ENCODE measurements at regions not wholly inside any gene's neighbourhood (a gene's known extent, or its start where the extent isn't known, plus 50 kb on each side); places are given as distances from the start of the nearest gene placed in this dataset.
"Not testable (repeated sequence)": the region's sequence is repeated elsewhere in the genome, so short reads cannot be mapped to it uniquely, and the experiment has no call there.

DNA sequence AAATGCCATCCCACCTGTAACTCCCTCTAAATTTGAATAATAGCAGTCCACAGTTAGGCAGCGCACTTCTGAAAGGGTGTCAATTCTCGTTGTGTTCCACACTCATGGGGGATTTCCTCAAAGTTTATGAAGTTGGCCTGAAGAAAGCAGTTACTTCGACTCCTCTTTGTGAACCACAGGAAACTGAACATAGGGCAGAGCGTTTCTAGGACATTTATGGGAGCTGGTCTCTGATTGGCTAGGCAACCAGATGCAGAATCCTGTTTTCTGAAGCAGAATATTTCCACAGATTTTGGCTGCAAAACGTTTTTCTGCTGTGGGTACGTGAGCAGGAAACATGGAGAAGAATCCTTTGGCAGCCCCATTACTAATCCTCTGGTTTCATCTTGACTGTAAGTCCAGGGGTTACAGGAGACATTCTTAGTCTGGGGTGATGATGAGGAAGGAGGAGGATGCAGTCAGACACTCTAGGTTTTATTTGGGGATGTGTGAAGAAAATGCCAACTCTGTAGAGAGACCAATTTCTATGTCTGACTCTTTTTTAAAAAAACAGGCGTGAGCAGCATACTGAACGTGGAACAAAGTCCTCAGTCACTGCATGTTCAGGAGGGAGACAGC lies 431.5 kb upstream of the OR4E1 start:
- no peaks in the 10 kb centered on the region for H3K9me3 ChIP-seq (ENCODE audit: control insufficient read depth, low read depth, low read length)
- no peak overlapping the region for H3K9ac ChIP-seq (ENCODE audit: low read length)
- no peak overlapping the region for H3K4me3 ChIP-seq (ENCODE audit: low read length)
- no peak overlapping the region for H3K27ac ChIP-seq (ENCODE audit: low read length)
- no peaks in the 10 kb centered on the region for H3K4me1 ChIP-seq (ENCODE audit: control insufficient read depth, low read depth, low read length)
- peaks cover under 1% of the 10 kb centered on the region for H3K27me3 ChIP-seq (ENCODE audit: control insufficient read depth, insufficient read depth, low read length)
- no peaks in the 10 kb centered on the region for H3K36me3 ChIP-seq (ENCODE audit: control insufficient read depth, low read depth, low read length)

GRCh38 chr14:22100764-22101120 lies 427.1 kb upstream of the OR4E1 start:
- not testable (repeated sequence) for H3K4me3 ChIP-seq (ENCODE audit: low read length); H3K9me3 ChIP-seq (ENCODE audit: control insufficient read depth, low read depth, low read length); H3K27me3 ChIP-seq (ENCODE audit: control insufficient read depth, insufficient read depth, low read length); H3K27ac ChIP-seq (ENCODE audit: low read length); H3K36me3 ChIP-seq (ENCODE audit: control insufficient read depth, low read depth, low read length); H3K9ac ChIP-seq (ENCODE audit: low read length); H3K4me1 ChIP-seq (ENCODE audit: control insufficient read depth, low read depth, low read length)

- H3K27me3 ChIP-seq (ENCODE audit: control insufficient read depth, insufficient read depth, low read length), result peaks cover 5% of the 10 kb centered on the region
- H3K9ac ChIP-seq (ENCODE audit: low read length), result no peak overlapping the region
- H3K9me3 ChIP-seq (ENCODE audit: control insufficient read depth, low read depth, low read length), result no peaks in the 10 kb centered on the region
- no peak overlapping the region for H3K27ac ChIP-seq (ENCODE audit: low read length)
- no peak overlapping the region for H3K4me3 ChIP-seq (ENCODE audit: low read length)
- no peaks in the 10 kb centered on the region for H3K4me1 ChIP-seq (ENCODE audit: control insufficient read depth, low read depth, low read length)
- H3K36me3 ChIP-seq (ENCODE audit: control insufficient read depth, low read depth, low read length), result no peaks in the 10 kb centered on the region
These were observed 426.5 kb upstream of the OR4E1 start for GRCh38 chr14:22099942-22100763.

- Histone ChIP-seq H3K27me3 (ENCODE audit: control insufficient read depth, insufficient read depth, low read length) (peaks cover 5% of the 10 kb centered on the region), H3K4me3 (ENCODE audit: low read length) (no peak overlapping the region), H3K9me3 (ENCODE audit: control insufficient read depth, low read depth, low read length) (no peaks in the 10 kb centered on the region), H3K27ac (ENCODE audit: low read length) (no peak overlapping the region), H3K9ac (ENCODE audit: low read length) (no peak overlapping the region), H3K4me1 (ENCODE audit: control insufficient read depth, low read depth, low read length) (no peaks in the 10 kb centered on the region), H3K36me3 (ENCODE audit: control insufficient read depth, low read depth, low read length) (no peaks in the 10 kb centered on the region)
These were observed 424.8 kb upstream of the OR4E1 start for GRCh38 chr14:22098435-22098834.

DNA sequence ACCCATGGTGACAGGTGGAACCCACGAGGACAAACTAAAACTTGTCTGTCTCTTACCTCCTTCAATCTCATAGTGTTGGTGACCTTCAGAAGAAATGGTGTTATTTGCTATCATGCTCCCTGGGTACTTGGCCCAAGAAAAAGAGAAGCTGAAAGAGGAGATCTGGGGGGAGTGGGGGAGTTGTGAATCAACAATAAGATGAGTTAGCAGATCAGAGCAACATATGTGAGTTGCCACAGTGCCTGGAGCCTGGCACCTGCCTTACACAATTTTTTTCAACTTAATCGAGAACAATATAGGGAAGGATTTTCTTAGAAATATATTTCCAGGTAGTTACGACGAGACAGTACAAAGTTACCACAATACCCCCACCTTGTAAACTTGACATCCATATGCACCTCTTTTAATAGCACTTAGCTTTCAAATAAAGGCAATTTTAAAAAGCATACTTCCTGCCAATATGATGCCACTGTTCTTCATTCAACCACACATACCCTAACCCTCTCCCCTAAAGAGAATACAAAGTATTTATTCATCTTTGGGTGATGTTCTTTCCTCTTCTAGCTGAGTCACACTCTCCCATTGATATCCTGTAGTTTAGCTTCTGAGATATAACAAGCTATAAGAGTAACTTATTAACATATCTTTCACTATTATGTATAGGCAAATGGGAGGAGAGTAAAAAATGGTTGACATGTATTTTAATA lies 424.1 kb upstream of the OR4E1 start:
- peaks cover 5% of the 10 kb centered on the region for H3K27me3 ChIP-seq (ENCODE audit: control insufficient read depth, insufficient read depth, low read length)
- no peak overlapping the region for H3K4me3 ChIP-seq (ENCODE audit: low read length)
- H3K9ac ChIP-seq (ENCODE audit: low read length), result no peak overlapping the region
- no peaks in the 10 kb centered on the region for H3K36me3 ChIP-seq (ENCODE audit: control insufficient read depth, low read depth, low read length)
- H3K27ac ChIP-seq (ENCODE audit: low read length), result no peak overlapping the region
- H3K4me1 ChIP-seq (ENCODE audit: control insufficient read depth, low read depth, low read length), result no peaks in the 10 kb centered on the region
- no peaks in the 10 kb centered on the region for H3K9me3 ChIP-seq (ENCODE audit: control insufficient read depth, low read depth, low read length)

GRCh38 chr14:22097072-22097471 lies 423.5 kb upstream of the OR4E1 start:
- Histone ChIP-seq H3K9me3 (ENCODE audit: control insufficient read depth, low read depth, low read length) (no peaks in the 10 kb centered on the region), H3K36me3 (ENCODE audit: control insufficient read depth, low read depth, low read length) (no peaks in the 10 kb centered on the region), H3K27me3 (ENCODE audit: control insufficient read depth, insufficient read depth, low read length) (peaks cover 5% of the 10 kb centered on the region), H3K4me3 (ENCODE audit: low read length) (no peak overlapping the region), H3K9ac (ENCODE audit: low read length) (no peak overlapping the region), H3K27ac (ENCODE audit: low read length) (no peak overlapping the region), H3K4me1 (ENCODE audit: control insufficient read depth, low read depth, low read length) (no peaks in the 10 kb centered on the region)

GRCh38 chr14:22096514-22096895 lies 422.9 kb upstream of the OR4E1 start:
- peaks cover 5% of the 10 kb centered on the region for H3K27me3 ChIP-seq (ENCODE audit: control insufficient read depth, insufficient read depth, low read length)
- H3K4me3 ChIP-seq (ENCODE audit: low read length), result no peak overlapping the region
- H3K9ac ChIP-seq (ENCODE audit: low read length), result no peak overlapping the region
- H3K9me3 ChIP-seq (ENCODE audit: control insufficient read depth, low read depth, low read length), result no peaks in the 10 kb centered on the region
- no peak overlapping the region for H3K27ac ChIP-seq (ENCODE audit: low read length)
- no peaks in the 10 kb centered on the region for H3K36me3 ChIP-seq (ENCODE audit: control insufficient read depth, low read depth, low read length)
- no peaks in the 10 kb centered on the region for H3K4me1 ChIP-seq (ENCODE audit: control insufficient read depth, low read depth, low read length)

DNA sequence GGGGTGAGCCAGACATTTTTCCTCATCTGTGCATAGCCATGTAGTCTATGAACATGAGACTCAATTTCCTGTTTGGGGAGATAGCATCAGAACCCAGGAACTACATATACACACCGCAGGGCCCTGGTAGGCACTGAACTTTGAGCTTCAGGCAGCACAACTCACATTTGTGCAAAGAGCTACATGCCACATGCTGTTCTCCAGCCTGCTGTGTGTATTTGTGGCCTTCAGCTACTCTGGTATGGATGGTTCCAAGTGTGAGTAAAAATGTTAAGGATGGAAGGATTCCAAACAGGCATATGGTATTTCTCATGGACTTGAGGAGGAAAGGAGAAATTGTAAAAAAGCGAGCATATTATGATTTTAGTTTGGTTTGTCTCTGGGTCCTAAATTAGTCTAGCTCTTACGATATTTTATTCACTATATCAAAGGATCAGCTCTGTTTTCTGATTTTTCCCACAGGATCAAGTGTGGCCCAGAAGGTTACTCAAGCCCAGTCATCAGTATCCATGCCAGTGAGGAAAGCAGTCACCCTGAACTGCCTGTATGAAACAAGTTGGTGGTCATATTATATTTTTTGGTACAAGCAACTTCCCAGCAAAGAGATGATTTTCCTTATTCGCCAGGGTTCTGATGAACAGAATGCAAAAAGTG lies 422.4 kb upstream of the OR4E1 start:
- Histone ChIP-seq H3K9ac (ENCODE audit: low read length) (no peak overlapping the region), H3K36me3 (ENCODE audit: control insufficient read depth, low read depth, low read length) (no peaks in the 10 kb centered on the region), H3K4me1 (ENCODE audit: control insufficient read depth, low read depth, low read length) (no peaks in the 10 kb centered on the region), H3K4me3 (ENCODE audit: low read length) (no peak overlapping the region), H3K9me3 (ENCODE audit: control insufficient read depth, low read depth, low read length) (no peaks in the 10 kb centered on the region), H3K27ac (ENCODE audit: low read length) (no peak overlapping the region), H3K27me3 (ENCODE audit: control insufficient read depth, insufficient read depth, low read length) (peaks cover 5% of the 10 kb centered on the region)

GRCh38 chr14:22089940-22090339 lies 416.3 kb upstream of the OR4E1 start:
- no peak overlapping the region for H3K9ac ChIP-seq (ENCODE audit: low read length)
- H3K9me3 ChIP-seq (ENCODE audit: control insufficient read depth, low read depth, low read length), result no peaks in the 10 kb centered on the region
- H3K4me1 ChIP-seq (ENCODE audit: control insufficient read depth, low read depth, low read length), result no peaks in the 10 kb centered on the region
- H3K4me3 ChIP-seq (ENCODE audit: low read length), result no peak overlapping the region
- no peaks in the 10 kb centered on the region for H3K27me3 ChIP-seq (ENCODE audit: control insufficient read depth, insufficient read depth, low read length)
- no peaks in the 10 kb centered on the region for H3K36me3 ChIP-seq (ENCODE audit: control insufficient read depth, low read depth, low read length)
- H3K27ac ChIP-seq (ENCODE audit: low read length), result no peak overlapping the region

- H3K9me3 ChIP-seq (ENCODE audit: control insufficient read depth, low read depth, low read length), result no peaks in the 10 kb centered on the region
- no peaks in the 10 kb centered on the region for H3K36me3 ChIP-seq (ENCODE audit: control insufficient read depth, low read depth, low read length)
- no peak overlapping the region for H3K27ac ChIP-seq (ENCODE audit: low read length)
- no peaks in the 10 kb centered on the region for H3K27me3 ChIP-seq (ENCODE audit: control insufficient read depth, insufficient read depth, low read length)
- H3K4me1 ChIP-seq (ENCODE audit: control insufficient read depth, low read depth, low read length), result no peaks in the 10 kb centered on the region
- H3K9ac ChIP-seq (ENCODE audit: low read length), result no peak overlapping the region
- H3K4me3 ChIP-seq (ENCODE audit: low read length), result no peak overlapping the region
These were observed 415.2 kb upstream of the OR4E1 start for GRCh38 chr14:22088614-22089342.

GRCh38 chr14:22086131-22086530 lies 412.5 kb upstream of the OR4E1 start:
- Histone ChIP-seq H3K27ac (ENCODE audit: low read length) (no peak overlapping the region), H3K9me3 (ENCODE audit: control insufficient read depth, low read depth, low read length) (no peaks in the 10 kb centered on the region), H3K4me1 (ENCODE audit: control insufficient read depth, low read depth, low read length) (no peaks in the 10 kb centered on the region), H3K27me3 (ENCODE audit: control insufficient read depth, insufficient read depth, low read length) (no peaks in the 10 kb centered on the region), H3K9ac (ENCODE audit: low read length) (no peak overlapping the region), H3K36me3 (ENCODE audit: control insufficient read depth, low read depth, low read length) (no peaks in the 10 kb centered on the region), H3K4me3 (ENCODE audit: low read length) (no peak overlapping the region)

Measured in iPS-18a (cell line).